Activated CD4-positive, alpha-beta memory T cell treated with anti-CD3 and anti-CD28 coated beads for 36 hours (primary cell): ENCODE measurements at regions not wholly inside any gene's neighbourhood (a gene's known extent, or its start where the extent isn't known, plus 50 kb on each side); places are given as distances from the start of the nearest gene placed in this dataset.
"Not testable (repeated sequence)": the region's sequence is repeated elsewhere in the genome, so short reads cannot be mapped to it uniquely, and the experiment has no call there.

Source experiments
- CTCF ChIA-PET: fragments of 350-600 bp; sonication (Branson Sonifier 250); formaldehyde crosslinking; loops from one replicate; lab custom pipeline; 2021; ENCODE audit warnings: antibody characterized with exemption, inconsistent platforms; lab: Charles Lee
- POLR2A ChIA-PET: fragments of 350-600 bp; sonication (Branson Sonifier 250); formaldehyde crosslinking; loops from one replicate; lab custom pipeline; 2021; ENCODE audit warnings: antibody characterized with exemption; lab: Charles Lee
- DNase-seq: peaks from one replicate; pipeline ENCODE4 v3.0.0-alpha.2; 2020
- H3K27ac Mint-ChIP-seq: one replicate; pipeline ENCODE4 v1.8.0; 2021; ENCODE audit warnings: mixed read lengths
- H3K27me3 Mint-ChIP-seq: one replicate; pipeline ENCODE4 v1.8.0; 2021; ENCODE audit warnings: mixed read lengths
- H3K36me3 Mint-ChIP-seq: one replicate; pipeline ENCODE4 v1.8.0; 2021; ENCODE audit warnings: mixed read lengths
- H3K4me1 Mint-ChIP-seq: one replicate; pipeline ENCODE4 v1.8.0; 2021; ENCODE audit warnings: low read depth, mixed read lengths
- H3K4me3 Mint-ChIP-seq: one replicate; pipeline ENCODE4 v1.8.0; 2021; ENCODE audit warnings: mild to moderate bottlenecking, mixed read lengths
- H3K9me3 Mint-ChIP-seq: one replicate; pipeline ENCODE4 v1.8.0; 2021; ENCODE audit warnings: mixed read lengths
- intact Hi-C: fragments of 100-400 bp; cut with micrococcal nuclease; formaldehyde crosslinking; loops from one replicate; pipeline ENCODE4 v1.15.1; 2023

GRCh38 chr14:47935332-47935731 lies 259.9 kb upstream of the MDGA2 start:
- Mint-ChIP-seq H3K27me3 (no peaks in the 10 kb centered on the region), H3K27ac (no peak overlapping the region), H3K4me3 (no peak overlapping the region), H3K36me3 (no peaks in the 10 kb centered on the region), H3K9me3 (peaks cover 8% of the 10 kb centered on the region), H3K4me1 (no peaks in the 10 kb centered on the region)
- no peak for DNase-seq
- CTCF ChIA-PET = no interaction called here
- POLR2A ChIA-PET = no interaction called here
- intact Hi-C loops = no loop called here

GRCh38 chr14:47929334-47929733 lies 253.9 kb upstream of the MDGA2 start:
- POLR2A ChIA-PET = no interaction called here
- no peaks in the 10 kb centered on the region for H3K27me3 Mint-ChIP-seq
- no peak overlapping the region for H3K4me3 Mint-ChIP-seq
- H3K4me1 Mint-ChIP-seq = no peaks in the 10 kb centered on the region
- no peaks in the 10 kb centered on the region for H3K36me3 Mint-ChIP-seq
- H3K9me3 Mint-ChIP-seq = peaks cover 15% of the 10 kb centered on the region
- intact Hi-C loops = no loop called here
- DNase-seq = no peak
- no peak overlapping the region for H3K27ac Mint-ChIP-seq
- CTCF ChIA-PET = no interaction called here

- Mint-ChIP-seq H3K9me3 (peaks cover 7% of the 10 kb centered on the region), H3K4me3 (no peak overlapping the region), H3K36me3 (no peaks in the 10 kb centered on the region), H3K27me3 (no peaks in the 10 kb centered on the region), H3K27ac (no peak overlapping the region), H3K4me1 (no peaks in the 10 kb centered on the region)
- intact Hi-C loops = no loop called here
- ChIA-PET CTCF (no interaction called here), POLR2A (no interaction called here)
- no peak for DNase-seq
Observed at GRCh38 chr14:47921133-47921532, 245.7 kb upstream of the MDGA2 start.

GRCh38 chr14:47919997-47920396 lies 244.6 kb upstream of the MDGA2 start:
- CTCF ChIA-PET = no interaction called here
- H3K9me3 Mint-ChIP-seq = peaks cover 6% of the 10 kb centered on the region
- H3K4me1 Mint-ChIP-seq = no peaks in the 10 kb centered on the region
- intact Hi-C loops = no loop called here
- POLR2A ChIA-PET = no interaction called here
- DNase-seq = no peak
- H3K27ac Mint-ChIP-seq = no peak overlapping the region
- no peaks in the 10 kb centered on the region for H3K36me3 Mint-ChIP-seq
- no peaks in the 10 kb centered on the region for H3K27me3 Mint-ChIP-seq
- H3K4me3 Mint-ChIP-seq = no peak overlapping the region

GRCh38 chr14:47919334-47919846 lies 244.0 kb upstream of the MDGA2 start:
- DNase-seq = no peak
- POLR2A ChIA-PET = no interaction called here
- H3K4me3 Mint-ChIP-seq = no peak overlapping the region
- no peak overlapping the region for H3K27ac Mint-ChIP-seq
- H3K9me3 Mint-ChIP-seq = peaks cover 6% of the 10 kb centered on the region
- H3K4me1 Mint-ChIP-seq = no peaks in the 10 kb centered on the region
- intact Hi-C loops = no loop called here
- H3K27me3 Mint-ChIP-seq = no peaks in the 10 kb centered on the region
- no peaks in the 10 kb centered on the region for H3K36me3 Mint-ChIP-seq
- CTCF ChIA-PET = no interaction called here

GRCh38 chr14:47917344-47917954 lies 242.0 kb upstream of the MDGA2 start:
- intact Hi-C loops = no loop called here
- Mint-ChIP-seq H3K36me3 (no peaks in the 10 kb centered on the region), H3K4me3 (no peak overlapping the region), H3K27me3 (no peaks in the 10 kb centered on the region), H3K9me3 (peaks cover 3% of the 10 kb centered on the region), H3K27ac (no peak overlapping the region), H3K4me1 (no peaks in the 10 kb centered on the region)
- POLR2A ChIA-PET = interaction anchor here (1.0 kb wide), 1 partner anchor 20 kb away, joined by 4 read pairs; no protein-coding TSS in a partner anchor
- CTCF ChIA-PET = interaction anchor here (1.6 kb wide), 1 partner anchor 9 kb away, joined by 4 read pairs; no protein-coding TSS in a partner anchor
- no peak for DNase-seq

GRCh38 chr14:47901141-47901540 lies 225.7 kb upstream of the MDGA2 start:
- H3K4me3 Mint-ChIP-seq, H3K4me1 Mint-ChIP-seq, H3K27ac Mint-ChIP-seq, H3K9me3 Mint-ChIP-seq, POLR2A ChIA-PET, DNase-seq, H3K27me3 Mint-ChIP-seq, CTCF ChIA-PET, intact Hi-C loops, H3K36me3 Mint-ChIP-seq: not testable (repeated sequence)

GRCh38 chr14:47899685-47900084 lies 224.3 kb upstream of the MDGA2 start:
- Mint-ChIP-seq H3K36me3 (no peaks in the 10 kb centered on the region), H3K4me1 (no peaks in the 10 kb centered on the region), H3K4me3 (no peak overlapping the region), H3K27ac (no peak overlapping the region), H3K9me3 (peaks cover 5% of the 10 kb centered on the region), H3K27me3 (no peaks in the 10 kb centered on the region)
- POLR2A ChIA-PET = no interaction called here
- CTCF ChIA-PET = no interaction called here
- DNase-seq = no peak
- intact Hi-C loops = no loop called here

- ChIA-PET CTCF (no interaction called here), POLR2A (no interaction called here)
- H3K36me3 Mint-ChIP-seq = no peaks in the 10 kb centered on the region
- peaks cover 6% of the 10 kb centered on the region for H3K9me3 Mint-ChIP-seq
- intact Hi-C loops = no loop called here
- no peak overlapping the region for H3K4me3 Mint-ChIP-seq
- DNase-seq = no peak
- no peak overlapping the region for H3K27ac Mint-ChIP-seq
- no peaks in the 10 kb centered on the region for H3K4me1 Mint-ChIP-seq
- no peaks in the 10 kb centered on the region for H3K27me3 Mint-ChIP-seq
Observed at GRCh38 chr14:47874350-47874749, 198.9 kb upstream of the MDGA2 start.

GRCh38 chr14:47872588-47872987 lies 197.2 kb upstream of the MDGA2 start:
- CTCF ChIA-PET = no interaction called here
- H3K27ac Mint-ChIP-seq = no peak overlapping the region
- no peaks in the 10 kb centered on the region for H3K27me3 Mint-ChIP-seq
- POLR2A ChIA-PET = no interaction called here
- no peaks in the 10 kb centered on the region for H3K36me3 Mint-ChIP-seq
- no peak overlapping the region for H3K4me3 Mint-ChIP-seq
- DNase-seq = no peak
- intact Hi-C loops = no loop called here
- H3K9me3 Mint-ChIP-seq = peaks cover 2% of the 10 kb centered on the region
- no peaks in the 10 kb centered on the region for H3K4me1 Mint-ChIP-seq

- ChIA-PET POLR2A (no interaction called here), CTCF (no interaction called here)
- DNase-seq = no peak
- Mint-ChIP-seq H3K27ac (no peak overlapping the region), H3K4me1 (no peaks in the 10 kb centered on the region), H3K36me3 (no peaks in the 10 kb centered on the region), H3K4me3 (no peak overlapping the region), H3K9me3 (peaks cover 12% of the 10 kb centered on the region), H3K27me3 (no peaks in the 10 kb centered on the region)
- intact Hi-C loops = no loop called here
Observed at GRCh38 chr14:47863441-47863840, 188.0 kb upstream of the MDGA2 start.

GRCh38 chr14:47857646-47858045 lies 182.2 kb upstream of the MDGA2 start:
- H3K4me3 Mint-ChIP-seq = no peak overlapping the region
- H3K36me3 Mint-ChIP-seq = no peaks in the 10 kb centered on the region
- no peaks in the 10 kb centered on the region for H3K27me3 Mint-ChIP-seq
- H3K9me3 Mint-ChIP-seq = peaks cover 17% of the 10 kb centered on the region
- no peak for DNase-seq
- no peak overlapping the region for H3K27ac Mint-ChIP-seq
- intact Hi-C loops = no loop called here
- ChIA-PET POLR2A (no interaction called here), CTCF (no interaction called here)
- no peaks in the 10 kb centered on the region for H3K4me1 Mint-ChIP-seq

- Mint-ChIP-seq H3K4me1 (no peaks in the 10 kb centered on the region), H3K4me3 (no peak overlapping the region), H3K9me3 (peaks cover 8% of the 10 kb centered on the region), H3K27me3 (no peaks in the 10 kb centered on the region), H3K27ac (no peak overlapping the region), H3K36me3 (no peaks in the 10 kb centered on the region)
- POLR2A ChIA-PET = no interaction called here
- intact Hi-C loops = no loop called here
- CTCF ChIA-PET = no interaction called here
- no peak for DNase-seq
Observed at GRCh38 chr14:47852278-47852677, 176.9 kb upstream of the MDGA2 start.
